ENCODE measurements at regions not wholly inside any gene's neighbourhood (a gene's known extent, or its start where the extent isn't known, plus 50 kb on each side); places are given as distances from the start of the nearest gene placed in this dataset.
"Not testable (repeated sequence)": the region's sequence is repeated elsewhere in the genome, so short reads cannot be mapped to it uniquely, and the experiment has no call there.

- Histone ChIP-seq H3K9ac (no peak overlapping the region), H3K4me3 (no peak overlapping the region), H3K9me3 (ENCODE audit: low read depth) (no peaks in the 10 kb centered on the region), H3K9me2 (ENCODE audit: insufficient read depth) (no peaks in the 10 kb centered on the region), H3K27ac (no peak overlapping the region), H3K79me2 (ENCODE audit: insufficient read depth) (no peaks in the 10 kb centered on the region), H4K20me1 (ENCODE audit: insufficient read depth) (no peaks in the 10 kb centered on the region), H2AFZ (no peak overlapping the region), H3K4me1 (ENCODE audit: insufficient read depth) (no peaks in the 10 kb centered on the region), H3K27me3 (replicated peaks; ENCODE audit: insufficient read depth) (no peaks in the 10 kb centered on the region), H3F3A (ENCODE audit: insufficient read depth) (no peaks in the 10 kb centered on the region), H3K4me2 (ENCODE audit: unreplicated experiment) (no peak overlapping the region), H3K36me3 (ENCODE audit: low read depth) (no peaks in the 10 kb centered on the region)
- no peak for TF ChIP-seq EZH2phosphoT487 (IDR thresholded peaks at IDR 0.05; ENCODE audit: insufficient read depth, low read depth)
- TF ChIP-seq EZH2 (IDR thresholded peaks at IDR 0.05; ENCODE audit: insufficient read depth, poor library complexity, severe bottlenecking): no peak
- WGBS, 2 experiments (ENCODE audit: low coverage in 1 of 2, low lambda C conversion rate in 2 of 2, missing lambda C conversion rate in 2 of 2): 19 to 26% methylated on average over 3 of the region's 3 CpGs
- DNase-seq: no peak
- in situ Hi-C loops (cut with MboI): no loop called here
Measured at GRCh38 chr5:2810644-2811043, 59.2 kb upstream of the IRX2 start.

- DNase-seq; H3K36me3 ChIP-seq (ENCODE audit: low read depth); H3K4me1 ChIP-seq (ENCODE audit: insufficient read depth); H3K4me3 ChIP-seq; H4K20me1 ChIP-seq (ENCODE audit: insufficient read depth); in situ Hi-C loops (cut with MboI); H3K9me3 ChIP-seq (ENCODE audit: low read depth); H3F3A ChIP-seq (ENCODE audit: insufficient read depth); H2AFZ ChIP-seq; H3K79me2 ChIP-seq (ENCODE audit: insufficient read depth); H3K9ac ChIP-seq; H3K27ac ChIP-seq; H3K27me3 ChIP-seq (replicated peaks; ENCODE audit: insufficient read depth); H3K9me2 ChIP-seq (ENCODE audit: insufficient read depth); H3K4me2 ChIP-seq (ENCODE audit: unreplicated experiment): not testable (repeated sequence)
- 46 to 47% methylated on average over 5 of the region's 5 CpGs for WGBS, 2 experiments (ENCODE audit: low coverage in 1 of 2, low lambda C conversion rate in 2 of 2, missing lambda C conversion rate in 2 of 2)
Measured at GRCh38 chr5:2807244-2807643, 55.8 kb upstream of the IRX2 start.

- H3K4me2 ChIP-seq (ENCODE audit: unreplicated experiment): no peak overlapping the region
- 45 to 53% methylated on average over 11 of the region's 12 CpGs for WGBS, 2 experiments (ENCODE audit: low coverage in 1 of 2, low lambda C conversion rate in 2 of 2, missing lambda C conversion rate in 2 of 2)
- in situ Hi-C loops (cut with MboI): no loop called here
Measured at GRCh38 chr5:2806176-2806575, 54.7 kb upstream of the IRX2 start.

GRCh38 chr5:2805080-2805479 lies 53.6 kb upstream of the IRX2 start:
- H3K79me2 ChIP-seq (ENCODE audit: insufficient read depth): no peaks in the 10 kb centered on the region
- H3K4me3 ChIP-seq: no peak overlapping the region
- peak; percentile 23 for DNase-seq
- H3K27ac ChIP-seq: no peak overlapping the region
- no peak overlapping the region for H3K4me2 ChIP-seq (ENCODE audit: unreplicated experiment)
- no peak overlapping the region for H2AFZ ChIP-seq
- H3K36me3 ChIP-seq (ENCODE audit: low read depth): no peaks in the 10 kb centered on the region
- H3K9me3 ChIP-seq (ENCODE audit: low read depth): no peaks in the 10 kb centered on the region
- no peaks in the 10 kb centered on the region for H3F3A ChIP-seq (ENCODE audit: insufficient read depth)
- WGBS, 2 experiments (ENCODE audit: low coverage in 1 of 2, low lambda C conversion rate in 2 of 2, missing lambda C conversion rate in 2 of 2): 33 to 50% methylated on average over 5 of the region's 5 CpGs
- no peaks in the 10 kb centered on the region for H4K20me1 ChIP-seq (ENCODE audit: insufficient read depth)
- no peaks in the 10 kb centered on the region for H3K9me2 ChIP-seq (ENCODE audit: insufficient read depth)
- H3K4me1 ChIP-seq (ENCODE audit: insufficient read depth): no peaks in the 10 kb centered on the region
- no peaks in the 10 kb centered on the region for H3K27me3 ChIP-seq (replicated peaks; ENCODE audit: insufficient read depth)
- TF ChIP-seq EZH2phosphoT487 (IDR thresholded peaks at IDR 0.05; ENCODE audit: insufficient read depth, low read depth) (no peak), EZH2 (IDR thresholded peaks at IDR 0.05; ENCODE audit: insufficient read depth, poor library complexity, severe bottlenecking) (no peak)
- no peak overlapping the region for H3K9ac ChIP-seq
- in situ Hi-C loops (cut with MboI): no loop called here

More at GRCh38 chr5:2806176-2806575, 54.7 kb upstream of the IRX2 start:
- no peak overlapping the region for H3K27ac ChIP-seq
- no peak overlapping the region for H3K9ac ChIP-seq
- H3K36me3 ChIP-seq (ENCODE audit: low read depth): no peaks in the 10 kb centered on the region
- no peaks in the 10 kb centered on the region for H3K27me3 ChIP-seq (replicated peaks; ENCODE audit: insufficient read depth)
- no peak overlapping the region for H2AFZ ChIP-seq
- no peaks in the 10 kb centered on the region for H3K9me2 ChIP-seq (ENCODE audit: insufficient read depth)
- no peaks in the 10 kb centered on the region for H3K9me3 ChIP-seq (ENCODE audit: low read depth)
- H4K20me1 ChIP-seq (ENCODE audit: insufficient read depth): no peaks in the 10 kb centered on the region
- TF ChIP-seq EZH2phosphoT487 (IDR thresholded peaks at IDR 0.05; ENCODE audit: insufficient read depth, low read depth) (no peak), EZH2 (IDR thresholded peaks at IDR 0.05; ENCODE audit: insufficient read depth, poor library complexity, severe bottlenecking) (no peak)
- H3F3A ChIP-seq (ENCODE audit: insufficient read depth): no peaks in the 10 kb centered on the region
- H3K4me1 ChIP-seq (ENCODE audit: insufficient read depth): no peaks in the 10 kb centered on the region
- no peak overlapping the region for H3K4me3 ChIP-seq
- DNase-seq: no peak
- H3K79me2 ChIP-seq (ENCODE audit: insufficient read depth): no peaks in the 10 kb centered on the region

GRCh38 chr5:2803751-2804150 lies 52.3 kb upstream of the IRX2 start:
- no peaks in the 10 kb centered on the region for H3K4me1 ChIP-seq (ENCODE audit: insufficient read depth)
- H4K20me1 ChIP-seq (ENCODE audit: insufficient read depth): no peaks in the 10 kb centered on the region
- in situ Hi-C loops (cut with MboI): no loop called here
- WGBS, 2 experiments (ENCODE audit: low coverage in 1 of 2, low lambda C conversion rate in 2 of 2, missing lambda C conversion rate in 2 of 2): 33 to 51% methylated on average over 2 of the region's 2 CpGs
- no peak overlapping the region for H3K27ac ChIP-seq
- no peaks in the 10 kb centered on the region for H3K36me3 ChIP-seq (ENCODE audit: low read depth)
- no peaks in the 10 kb centered on the region for H3F3A ChIP-seq (ENCODE audit: insufficient read depth)
- TF ChIP-seq EZH2 (IDR thresholded peaks at IDR 0.05; ENCODE audit: insufficient read depth, poor library complexity, severe bottlenecking) (no peak), EZH2phosphoT487 (IDR thresholded peaks at IDR 0.05; ENCODE audit: insufficient read depth, low read depth) (no peak)
- H3K9ac ChIP-seq: no peak overlapping the region
- no peak overlapping the region for H2AFZ ChIP-seq
- no peak overlapping the region for H3K4me2 ChIP-seq (ENCODE audit: unreplicated experiment)
- H3K4me3 ChIP-seq: no peak overlapping the region
- DNase-seq: no peak
- H3K79me2 ChIP-seq (ENCODE audit: insufficient read depth): no peaks in the 10 kb centered on the region
- H3K9me3 ChIP-seq (ENCODE audit: low read depth): no peaks in the 10 kb centered on the region
- no peaks in the 10 kb centered on the region for H3K27me3 ChIP-seq (replicated peaks; ENCODE audit: insufficient read depth)
- H3K9me2 ChIP-seq (ENCODE audit: insufficient read depth): no peaks in the 10 kb centered on the region

All from GM23248 (cell line).